Vagina (tissue), 2 donors: ENCODE measurements at regions not wholly inside any gene's neighbourhood (a gene's known extent, or its start where the extent isn't known, plus 50 kb on each side); places are given as distances from the start of the nearest gene placed in this dataset.

Experiments
- DNase-seq, 2 donors: peaks; one replicate each; pipeline ENCODE4 v3.0.0-alpha.2; 2017; ENCODE audit errors: extremely low spot score in 2 of 2
- H3K27ac ChIP-seq: fragments of 200-600 bp; sonication (generic); one replicate; pipeline ENCODE4 v1.5.1; 2019
- H3K27me3 ChIP-seq: fragments of 200-600 bp; sonication (generic); one replicate; pipeline ENCODE4 v1.5.1; 2019
- H3K36me3 ChIP-seq, 2 donors: fragments of 200-600 bp; sonication (generic); one replicate each; pipeline ENCODE4 v1.5.1; 2017 to 2019
- H3K4me1 ChIP-seq: fragments of 200-600 bp; sonication (generic); one replicate; pipeline ENCODE4 v1.5.1; 2019
- H3K4me3 ChIP-seq, 2 donors: fragments of 200-600 bp; sonication (generic); 1 replicate in 1 of 2; 2 replicates in 1 of 2; pipeline ENCODE4 v1.5.1; 2016 to 2019
- H3K9me3 ChIP-seq: fragments of 200-600 bp; sonication (generic); one replicate; pipeline ENCODE4 v1.5.1; 2019
- POLR2A ChIP-seq, 2 donors: fragments of 450-650 bp; IDR thresholded peaks; one replicate each; pipeline ENCODE4 v1.6.1; 2017; ENCODE audit warnings: antibody characterized with exemption in 2 of 2, mild to moderate bottlenecking in 2 of 2, moderate library complexity in 2 of 2
- POLR2AphosphoS5 ChIP-seq, 2 donors: sonication (generic); formaldehyde crosslinking; IDR thresholded peaks; one replicate each; pipeline ENCODE4 v1.9.0; 2017; ENCODE audit warnings: antibody characterized with exemption in 2 of 2, mild to moderate bottlenecking in 2 of 2, low read depth in 1 of 2; ENCODE audit not compliant: insufficient read depth in 1 of 2
- intact Hi-C: fragments of 100-400 bp; cut with DNase I; formaldehyde crosslinking; loops from one replicate; pipeline ENCODE4 v1.15.1; 2023
- TF ChIP-seq, protein P1 (sequence below), 3 experiments: fragments of 450-650 bp in 2 of 3; fragments of 200-600 bp in 1 of 3; sonication (generic) in 1 of 3; IDR thresholded peaks; one replicate each; pipeline ENCODE4 v1.5.1; 2017 to 2019; ENCODE audit warnings: antibody characterized with exemption in 3 of 3, mild to moderate bottlenecking in 2 of 3, moderate library complexity in 2 of 3

DNA sequence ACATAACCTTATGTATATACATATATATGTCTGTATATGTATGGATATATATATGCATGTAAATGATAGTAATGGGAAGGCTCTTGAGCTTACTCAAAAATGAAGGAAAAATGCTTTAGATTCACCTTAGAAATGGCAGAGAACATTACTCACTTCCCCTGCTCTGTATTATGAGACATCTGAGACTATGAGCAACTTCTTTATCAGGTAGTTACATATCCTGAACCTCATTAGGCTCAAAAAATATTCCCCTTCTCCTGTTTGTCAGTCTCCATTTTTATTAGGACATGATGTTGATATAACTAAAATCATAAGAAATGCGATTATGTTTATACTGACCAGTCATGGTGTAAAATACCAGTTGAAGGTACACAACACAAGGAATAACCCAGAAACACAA, 800.1 kb upstream of the ZWINT start:
- Histone ChIP-seq H3K36me3 (no peaks in the 10 kb centered on the region), H3K27ac (no peak overlapping the region), H3K4me1 (no peaks in the 10 kb centered on the region), H3K27me3 (no peaks in the 10 kb centered on the region), H3K9me3 (no peaks in the 10 kb centered on the region), H3K4me3 (no peak overlapping the region)
- no peak for DNase-seq
- intact Hi-C loops = no loop called here
- TF ChIP-seq, protein P1, sequence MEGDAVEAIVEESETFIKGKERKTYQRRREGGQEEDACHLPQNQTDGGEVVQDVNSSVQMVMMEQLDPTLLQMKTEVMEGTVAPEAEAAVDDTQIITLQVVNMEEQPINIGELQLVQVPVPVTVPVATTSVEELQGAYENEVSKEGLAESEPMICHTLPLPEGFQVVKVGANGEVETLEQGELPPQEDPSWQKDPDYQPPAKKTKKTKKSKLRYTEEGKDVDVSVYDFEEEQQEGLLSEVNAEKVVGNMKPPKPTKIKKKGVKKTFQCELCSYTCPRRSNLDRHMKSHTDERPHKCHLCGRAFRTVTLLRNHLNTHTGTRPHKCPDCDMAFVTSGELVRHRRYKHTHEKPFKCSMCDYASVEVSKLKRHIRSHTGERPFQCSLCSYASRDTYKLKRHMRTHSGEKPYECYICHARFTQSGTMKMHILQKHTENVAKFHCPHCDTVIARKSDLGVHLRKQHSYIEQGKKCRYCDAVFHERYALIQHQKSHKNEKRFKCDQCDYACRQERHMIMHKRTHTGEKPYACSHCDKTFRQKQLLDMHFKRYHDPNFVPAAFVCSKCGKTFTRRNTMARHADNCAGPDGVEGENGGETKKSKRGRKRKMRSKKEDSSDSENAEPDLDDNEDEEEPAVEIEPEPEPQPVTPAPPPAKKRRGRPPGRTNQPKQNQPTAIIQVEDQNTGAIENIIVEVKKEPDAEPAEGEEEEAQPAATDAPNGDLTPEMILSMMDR (IDR thresholded peaks at IDR 0.05) = no peak
- TF ChIP-seq POLR2A (IDR thresholded peaks at IDR 0.05) = no peak
- TF ChIP-seq POLR2AphosphoS5 (IDR thresholded peaks at IDR 0.05; ENCODE audit: insufficient read depth in 1 of 2, low read depth in 1 of 2) = no peak

DNA sequence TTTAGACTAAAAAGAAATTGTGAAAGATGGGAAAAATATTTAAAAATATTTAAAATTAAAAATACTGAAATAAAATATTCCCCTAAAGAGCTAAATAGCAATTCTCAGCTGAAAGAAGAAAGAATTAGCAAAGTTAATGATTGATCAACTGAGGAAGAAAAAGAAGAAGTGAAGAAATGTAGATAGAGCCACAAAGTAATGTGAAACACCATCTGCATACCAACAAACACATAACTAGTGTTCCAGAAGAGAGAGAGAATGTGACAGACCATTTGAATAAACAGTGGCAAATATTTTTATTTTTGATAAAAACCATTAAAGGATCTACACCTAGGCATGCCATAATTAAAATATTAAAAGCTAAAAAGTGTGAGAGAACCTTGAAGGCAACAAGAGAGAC, 784.5 kb upstream of the ZWINT start:
- H3K9me3 ChIP-seq = no peaks in the 10 kb centered on the region
- no peaks in the 10 kb centered on the region for H3K27me3 ChIP-seq
- no peak for DNase-seq
- intact Hi-C loops = no loop called here
- no peak overlapping the region for H3K4me3 ChIP-seq
- no peak overlapping the region for H3K27ac ChIP-seq
- H3K4me1 ChIP-seq = no peaks in the 10 kb centered on the region
- no peak for TF ChIP-seq POLR2AphosphoS5 (IDR thresholded peaks at IDR 0.05; ENCODE audit: insufficient read depth in 1 of 2, low read depth in 1 of 2)
- no peak for TF ChIP-seq POLR2A (IDR thresholded peaks at IDR 0.05)
- TF ChIP-seq, protein P1 (IDR thresholded peaks at IDR 0.05) = no peak
- no peaks in the 10 kb centered on the region for H3K36me3 ChIP-seq

DNA sequence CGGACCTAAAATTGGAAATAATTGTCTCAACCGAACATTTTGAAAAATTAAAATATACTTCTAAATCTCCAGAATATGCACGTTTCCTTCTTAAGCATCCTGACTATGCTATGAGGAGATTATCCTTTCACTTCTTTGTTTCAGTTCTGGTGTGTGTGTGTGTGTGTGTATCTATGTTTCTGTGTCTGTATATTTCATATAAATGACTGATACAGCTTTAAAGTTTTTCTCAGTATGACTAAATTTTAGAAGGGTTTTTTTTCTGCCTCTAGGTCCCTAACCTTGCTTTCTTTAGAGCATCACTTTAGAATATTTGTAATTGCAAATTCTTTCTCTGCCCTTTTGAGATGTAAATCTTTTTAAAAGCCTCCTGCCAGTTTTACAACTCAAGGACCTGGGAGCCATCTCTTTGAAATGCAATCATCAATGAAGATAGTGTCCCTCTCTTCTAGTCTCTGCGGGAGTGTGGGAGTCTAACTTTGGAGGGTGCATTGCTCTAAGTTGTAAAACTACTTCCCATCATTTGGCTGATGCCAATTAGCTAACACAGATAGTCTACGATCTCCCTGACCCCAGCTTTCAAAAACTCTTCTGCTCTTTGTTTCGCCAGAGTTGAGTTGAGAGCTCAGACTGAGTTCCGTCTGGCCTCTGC, 782.0 kb upstream of the ZWINT start:
- H3K4me1 ChIP-seq = no peaks in the 10 kb centered on the region
- H3K27me3 ChIP-seq = no peaks in the 10 kb centered on the region
- H3K9me3 ChIP-seq = no peaks in the 10 kb centered on the region
- no peak overlapping the region for H3K4me3 ChIP-seq
- no peak for TF ChIP-seq POLR2A (IDR thresholded peaks at IDR 0.05)
- TF ChIP-seq, protein P1 (IDR thresholded peaks at IDR 0.05) = no peak
- no peak for TF ChIP-seq POLR2AphosphoS5 (IDR thresholded peaks at IDR 0.05; ENCODE audit: insufficient read depth in 1 of 2, low read depth in 1 of 2)
- no peaks in the 10 kb centered on the region for H3K36me3 ChIP-seq
- no peak for DNase-seq
- intact Hi-C loops = no loop called here
- H3K27ac ChIP-seq = no peak overlapping the region

DNA sequence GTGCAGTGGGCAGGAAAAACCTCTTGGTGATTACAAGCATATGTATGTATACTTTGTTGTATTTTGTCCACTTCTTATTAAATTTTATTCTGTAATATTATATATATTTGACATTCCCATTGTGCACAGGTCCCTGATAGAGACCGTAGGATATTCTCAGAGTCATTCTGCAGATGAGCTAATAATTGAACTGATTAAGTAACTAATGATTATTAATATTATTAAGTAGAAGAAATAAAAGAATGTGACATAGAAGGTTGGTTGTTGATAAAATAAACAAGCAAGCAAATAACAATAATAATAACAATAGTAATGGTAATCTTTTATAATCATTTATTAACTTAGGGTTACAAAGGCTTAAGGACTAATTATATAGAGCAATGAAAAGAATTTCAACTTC, 780.6 kb upstream of the ZWINT start:
- intact Hi-C loops = no loop called here
- no peak for TF ChIP-seq POLR2A (IDR thresholded peaks at IDR 0.05)

DNA sequence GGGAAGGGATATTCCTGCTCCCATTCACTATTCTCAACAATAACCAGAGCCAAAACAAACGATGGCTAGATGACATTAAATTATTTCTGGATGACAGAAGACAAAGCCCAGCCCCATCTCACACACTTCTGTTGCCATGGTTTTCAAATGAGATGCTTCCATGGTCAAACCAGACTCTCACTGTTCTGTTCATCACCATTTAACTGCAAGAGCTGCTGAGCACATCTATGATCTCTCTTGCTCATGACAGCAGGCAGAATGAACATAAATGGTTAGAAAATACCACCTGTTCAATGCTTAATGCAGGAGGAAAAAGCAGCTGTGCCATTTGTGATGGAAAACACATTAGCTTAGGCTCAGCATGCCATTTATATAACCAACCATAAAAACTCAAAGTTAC, 758.6 kb upstream of the ZWINT start:
- intact Hi-C loops = no loop called here
- H3K4me1 ChIP-seq = no peaks in the 10 kb centered on the region
- no peaks in the 10 kb centered on the region for H3K27me3 ChIP-seq
- no peaks in the 10 kb centered on the region for H3K9me3 ChIP-seq
- TF ChIP-seq, protein P1 (IDR thresholded peaks at IDR 0.05) = no peak
- no peak for TF ChIP-seq POLR2A (IDR thresholded peaks at IDR 0.05)
- no peak for TF ChIP-seq POLR2AphosphoS5 (IDR thresholded peaks at IDR 0.05; ENCODE audit: insufficient read depth in 1 of 2, low read depth in 1 of 2)
- no peak overlapping the region for H3K27ac ChIP-seq
- no peak overlapping the region for H3K4me3 ChIP-seq
- H3K36me3 ChIP-seq = no peaks in the 10 kb centered on the region
- no peak for DNase-seq

More for the DNA sequence above, 780.6 kb upstream of the ZWINT start:
- H3K27ac ChIP-seq = no peak overlapping the region
- no peak for DNase-seq
- H3K4me1 ChIP-seq = no peaks in the 10 kb centered on the region
- H3K4me3 ChIP-seq = no peak overlapping the region
- no peaks in the 10 kb centered on the region for H3K36me3 ChIP-seq
- no peaks in the 10 kb centered on the region for H3K27me3 ChIP-seq
- H3K9me3 ChIP-seq = no peaks in the 10 kb centered on the region
